Tibial nerve (tissue), 3 donors: ENCODE measurements at regions not wholly inside any gene's neighbourhood (a gene's known extent, or its start where the extent isn't known, plus 50 kb on each side); places are given as distances from the start of the nearest gene placed in this dataset.

Experiments used
- CTCF ChIP-seq, 5 experiments: fragments of 200-600 bp in 3 of 5; fragments of 450-650 bp in 2 of 5; sonication (generic) in 3 of 5; IDR thresholded peaks; one replicate each; pipeline ENCODE4 v1.5.1; 2016 to 2019; ENCODE audit warnings: antibody characterized with exemption in 5 of 5, mild to moderate bottlenecking in 3 of 5, moderate library complexity in 2 of 5
- POLR2A ChIP-seq, 2 donors: fragments of 450-650 bp; IDR thresholded peaks; one replicate each; pipeline ENCODE4 v1.6.1; 2017; ENCODE audit warnings: antibody characterized with exemption in 2 of 2, mild to moderate bottlenecking in 2 of 2, moderate library complexity in 2 of 2

GRCh38 chr3:13711911-13712650, 163.2 kb downstream of the FBLN2 start:
- TF ChIP-seq CTCF (IDR thresholded peaks at IDR 0.05): no peak
- no peak for TF ChIP-seq POLR2A (IDR thresholded peaks at IDR 0.05)
